AG08395 (cell line): ENCODE measurements at regions not wholly inside any gene's neighbourhood (a gene's known extent, or its start where the extent isn't known, plus 50 kb on each side); places are given as distances from the start of the nearest gene placed in this dataset.
A peak's percentile ranks its signal among the peaks of the same experiment; 100 is the strongest.
"Not testable (repeated sequence)": the region's sequence is repeated elsewhere in the genome, so short reads cannot be mapped to it uniquely, and the experiment has no call there.

Experiments used
- DNase-seq: peaks from one replicate; pipeline ENCODE4 v3.0.0; 2012; ENCODE audit warnings: mixed read lengths, low spot score

- DNase-seq = no peak
Measured at GRCh38 chr5:68861099-68861498, 232.7 kb upstream of the SLC30A5 start.

GRCh38 chr5:68862560-68862959 is 231.3 kb upstream of the SLC30A5 start:
- DNase-seq = no peak

GRCh38 chr5:68865192-68865591 is 228.6 kb upstream of the SLC30A5 start:
- DNase-seq = not testable (repeated sequence)

- no peak for DNase-seq
Measured at GRCh38 chr5:68872088-68872839, 221.6 kb upstream of the SLC30A5 start.

- DNase-seq = no peak
Measured at GRCh38 chr5:68873198-68873597, 220.6 kb upstream of the SLC30A5 start.

GRCh38 chr5:68875351-68875750 is 218.5 kb upstream of the SLC30A5 start:
- no peak for DNase-seq

GRCh38 chr5:68883436-68883835 is 210.4 kb upstream of the SLC30A5 start:
- no peak for DNase-seq

- DNase-seq = no peak
Measured at GRCh38 chr5:68884144-68884754, 209.6 kb upstream of the SLC30A5 start.

- DNase-seq = no peak
Measured at GRCh38 chr5:68884883-68885282, 208.9 kb upstream of the SLC30A5 start.

- DNase-seq = no peak
Measured at GRCh38 chr5:68886814-68887213, 207.0 kb upstream of the SLC30A5 start.

GRCh38 chr5:68891718-68892117 is 202.1 kb upstream of the SLC30A5 start:
- no peak for DNase-seq

GRCh38 chr5:68894673-68895072 is 199.1 kb upstream of the SLC30A5 start:
- DNase-seq = no peak

GRCh38 chr5:68898951-68899471 is 194.8 kb upstream of the SLC30A5 start:
- peak; percentile 70 for DNase-seq

- peak; percentile 53 for DNase-seq
Measured at GRCh38 chr5:68911840-68912690, 181.7 kb upstream of the SLC30A5 start.

GRCh38 chr5:68915079-68915478 is 178.7 kb upstream of the SLC30A5 start:
- no peak for DNase-seq

GRCh38 chr5:68918306-68918705 is 175.5 kb upstream of the SLC30A5 start:
- DNase-seq = no peak

- no peak for DNase-seq
Measured at GRCh38 chr5:68919988-68920490, 173.8 kb upstream of the SLC30A5 start.

GRCh38 chr5:68920888-68921287 is 172.9 kb upstream of the SLC30A5 start:
- no peak for DNase-seq

- no peak for DNase-seq
Measured at GRCh38 chr5:68922172-68922987, 171.4 kb upstream of the SLC30A5 start.

- DNase-seq = peak; percentile 77
Measured at GRCh38 chr5:68924481-68925145, 169.2 kb upstream of the SLC30A5 start.
